GM12872 (cell line): ENCODE measurements at regions not wholly inside any gene's neighbourhood (a gene's known extent, or its start where the extent isn't known, plus 50 kb on each side); places are given as distances from the start of the nearest gene placed in this dataset.

Experiments used
- CTCF ChIP-seq: IDR thresholded peaks from 3 replicates; pipeline ENCODE4 v1.5.1; 2011; ENCODE audit warnings: low read depth, mild to moderate bottlenecking, low read length, moderate library complexity; ENCODE audit not compliant: insufficient read depth

- TF ChIP-seq CTCF = no peak
Observed at GRCh38 chr17:27983853-27984252, 58.6 kb upstream of the NLK start.

- no peak for TF ChIP-seq CTCF
Observed at GRCh38 chr17:27984404-27984803, 58.1 kb upstream of the NLK start.

GRCh38 chr17:27984816-27985215 is 57.7 kb upstream of the NLK start:
- TF ChIP-seq CTCF = no peak

- TF ChIP-seq CTCF = no peak
Observed at GRCh38 chr17:27985306-27985705, 57.2 kb upstream of the NLK start.

- no peak for TF ChIP-seq CTCF
Observed at GRCh38 chr17:27985736-27986399, 56.6 kb upstream of the NLK start.

- TF ChIP-seq CTCF = no peak
Observed at GRCh38 chr17:27986805-27987684, 55.4 kb upstream of the NLK start.

GRCh38 chr17:27989046-27989445 is 53.4 kb upstream of the NLK start:
- no peak for TF ChIP-seq CTCF
